GM18873 (cell line): ENCODE measurements at regions not wholly inside any gene's neighbourhood (a gene's known extent, or its start where the extent isn't known, plus 50 kb on each side); places are given as distances from the start of the nearest gene placed in this dataset.
"Not testable (repeated sequence)": the region's sequence is repeated elsewhere in the genome, so short reads cannot be mapped to it uniquely, and the experiment has no call there.

Experiments used
- ATAC-seq: cut with Tn5 transposase; IDR thresholded peaks from one replicate; pipeline ENCODE4 v1.9.1; 2021; ENCODE audit warnings: mild to moderate bottlenecking, moderate library complexity, moderate number of reproducible peaks; ENCODE audit not compliant: unreplicated experiment, low FRiP score

GRCh38 chr2:193517615-193518014 is 1322.9 kb upstream of the TMEFF2 start:
- no peak for ATAC-seq

GRCh38 chr2:193506035-193506434 is 1311.3 kb upstream of the TMEFF2 start:
- no peak for ATAC-seq

- ATAC-seq = no peak
Observed at GRCh38 chr2:193505620-193506019, 1310.9 kb upstream of the TMEFF2 start.

GRCh38 chr2:193502363-193503035 is 1307.8 kb upstream of the TMEFF2 start:
- no peak for ATAC-seq

- ATAC-seq = no peak
Observed at GRCh38 chr2:193496786-193497185, 1302.1 kb upstream of the TMEFF2 start.

- ATAC-seq = peak; percentile 94
Observed at GRCh38 chr2:193482557-193482956, 1287.8 kb upstream of the TMEFF2 start.

- no peak for ATAC-seq
Observed at GRCh38 chr2:193480187-193480586, 1285.5 kb upstream of the TMEFF2 start.

GRCh38 chr2:193476171-193476800 is 1281.6 kb upstream of the TMEFF2 start:
- ATAC-seq = no peak

- no peak for ATAC-seq
Observed at GRCh38 chr2:193475038-193475437, 1280.3 kb upstream of the TMEFF2 start.

- ATAC-seq = no peak
Observed at GRCh38 chr2:193469251-193469650, 1274.5 kb upstream of the TMEFF2 start.

GRCh38 chr2:193467276-193467987 is 1272.7 kb upstream of the TMEFF2 start:
- ATAC-seq = no peak

- ATAC-seq = no peak
Observed at GRCh38 chr2:193463011-193463410, 1268.3 kb upstream of the TMEFF2 start.

GRCh38 chr2:193462411-193462810 is 1267.7 kb upstream of the TMEFF2 start:
- ATAC-seq = no peak

- ATAC-seq = no peak
Observed at GRCh38 chr2:193461431-193461934, 1266.8 kb upstream of the TMEFF2 start.

- no peak for ATAC-seq
Observed at GRCh38 chr2:193446967-193447366, 1252.2 kb upstream of the TMEFF2 start.

- no peak for ATAC-seq
Observed at GRCh38 chr2:193442293-193442692, 1247.6 kb upstream of the TMEFF2 start.

- no peak for ATAC-seq
Observed at GRCh38 chr2:193428336-193428818, 1233.6 kb upstream of the TMEFF2 start.

GRCh38 chr2:193412368-193412767 is 1217.6 kb upstream of the TMEFF2 start:
- ATAC-seq = not testable (repeated sequence)

GRCh38 chr2:193409951-193410350 is 1215.2 kb upstream of the TMEFF2 start:
- no peak for ATAC-seq

GRCh38 chr2:193382583-193382982 is 1187.8 kb upstream of the TMEFF2 start:
- ATAC-seq = no peak

GRCh38 chr2:193377789-193378188 is 1183.1 kb upstream of the TMEFF2 start:
- ATAC-seq = no peak
